Endothelial cell of umbilical vein (primary cell): ENCODE measurements at regions not wholly inside any gene's neighbourhood (a gene's known extent, or its start where the extent isn't known, plus 50 kb on each side); places are given as distances from the start of the nearest gene placed in this dataset.
A peak's percentile ranks its signal among the peaks of the same experiment; 100 is the strongest.

Experiments used
- BruUV-seq: library from RNA; stranded (reverse); fragments of 400-500 nt; replicated peaks from 2 replicates; lab custom pipeline; 2021; lab: Mats Ljungman, UMichigan
- CTCF ChIA-PET: fragments of 300-600, 350-600 bp; sonication (Branson Sonifier 250); formaldehyde crosslinking; loops from one replicate; lab custom pipeline; 2021; ENCODE audit warnings: antibody characterized with exemption, inconsistent platforms; lab: Charles Lee
- POLR2A ChIA-PET: fragments of 300-600, 350-600 bp; sonication (Branson Sonifier 250); formaldehyde crosslinking; loops from one replicate; lab custom pipeline; 2021; ENCODE audit warnings: antibody characterized with exemption, inconsistent platforms; lab: Charles Lee
- DNase-seq: peaks from one replicate; pipeline ENCODE4 v3.0.0-alpha.2; 2011; ENCODE audit warnings: low read depth, low spot score
- FAIRE-seq: peaks from 2 replicates; lab custom pipeline; 2011; peaks lifted over from hg19 to GRCh38; lab: Jason Lieb, UNC
- H2AFZ ChIP-seq: 2 replicates; pipeline ENCODE4 v1.6.0; 2012; ENCODE audit warnings: low read depth, low read length, control low read depth, inconsistent platforms
- H3K27ac ChIP-seq: 2 replicates; pipeline ENCODE4 v1.5.1; 2011; ENCODE audit warnings: low read depth, mild to moderate bottlenecking, control low read depth, low read length, moderate library complexity; ENCODE audit not compliant: insufficient read depth
- H3K27me3 ChIP-seq, 2 experiments: 2 replicates each; pipeline versions ENCODE4 v1.6.0 to v1.6.1; 2011; ENCODE audit warnings: low read length in 2 of 2, mixed read lengths in 1 of 2; ENCODE audit not compliant: control insufficient read depth in 2 of 2, insufficient read depth in 2 of 2
- H3K36me3 ChIP-seq, 2 experiments: 2 replicates in 1 of 2; 3 replicates in 1 of 2; pipeline ENCODE4 v1.5.1; 2011; ENCODE audit warnings: low read length in 2 of 2, mild to moderate bottlenecking in 1 of 2, moderate library complexity in 1 of 2; ENCODE audit not compliant: control insufficient read depth in 2 of 2, insufficient read depth in 2 of 2; ENCODE audit errors: extremely low read depth in 1 of 2
- H3K4me1 ChIP-seq: 3 replicates; pipeline ENCODE4 v1.5.1; 2011; ENCODE audit warnings: mild to moderate bottlenecking, low read length; ENCODE audit not compliant: control insufficient read depth, insufficient read depth; ENCODE audit errors: extremely low read depth
- H3K4me2 ChIP-seq: 2 replicates; pipeline ENCODE4 v1.6.1; 2011; ENCODE audit warnings: low read length, control low read depth, mixed read lengths; ENCODE audit not compliant: insufficient read depth
- H3K4me3 ChIP-seq, 3 experiments: fragments of 200-600 bp in 1 of 3; sonication (generic), shearing (Covaris generic) in 1 of 3; replicated peaks in 1 of 3; 2 replicates each; pipeline ENCODE4 v1.5.1; 2011 to 2016; ENCODE audit warnings: control low read depth in 3 of 3, low read length in 3 of 3, mild to moderate bottlenecking in 2 of 3, inconsistent platforms in 1 of 3, low read depth in 1 of 3, moderate library complexity in 1 of 3; ENCODE audit not compliant: insufficient read depth in 1 of 3
- H3K79me2 ChIP-seq: 2 replicates; pipeline ENCODE4 v1.6.0; 2012; ENCODE audit warnings: low read length, inconsistent platforms; ENCODE audit not compliant: control insufficient read depth, insufficient read depth
- H3K9ac ChIP-seq: replicated peaks from 2 replicates; pipeline ENCODE3; 2011; ENCODE audit warnings: low read length, control low read depth; ENCODE audit not compliant: insufficient read depth; ENCODE audit errors: extremely low read depth
- H3K9me1 ChIP-seq: replicated peaks from 3 replicates; pipeline ENCODE4 v1.6.0; 2011; ENCODE audit warnings: mild to moderate bottlenecking, low read length; ENCODE audit not compliant: control insufficient read depth, insufficient read depth; ENCODE audit errors: extremely low read depth
- H3K9me3 ChIP-seq: replicated peaks from 2 replicates; pipeline ENCODE4 v1.5.1; 2012; ENCODE audit warnings: low read length, inconsistent platforms; ENCODE audit not compliant: control insufficient read depth, insufficient read depth
- H4K20me1 ChIP-seq: replicated peaks from 2 replicates; pipeline ENCODE3; 2011; ENCODE audit warnings: mild to moderate bottlenecking, low read length; ENCODE audit not compliant: control insufficient read depth, insufficient read depth; ENCODE audit errors: extremely low read depth
- CTCF ChIP-seq, 2 donors: IDR thresholded peaks; 1 replicate in 1 of 2; 2 replicates in 1 of 2; pipeline ENCODE4 v1.5.1; 2011; ENCODE audit warnings: low read length in 2 of 2, mild to moderate bottlenecking in 2 of 2, moderate library complexity in 2 of 2, control low read depth in 1 of 2, inconsistent platforms in 1 of 2, low read depth in 1 of 2; ENCODE audit not compliant: insufficient read depth in 1 of 2; ENCODE audit errors: extremely low read depth in 1 of 2
- EZH2 ChIP-seq: IDR thresholded peaks from 2 replicates; pipeline ENCODE4 v1.6.1; 2012; ENCODE audit warnings: borderline replicate concordance, low read depth, mild to moderate bottlenecking, moderate library complexity, low read length, inconsistent platforms; ENCODE audit not compliant: severe bottlenecking
- FOS ChIP-seq: IDR thresholded peaks from 2 replicates; pipeline ENCODE4 v1.6.1; 2011; ENCODE audit warnings: mild to moderate bottlenecking, low read length, moderate library complexity, borderline replicate concordance; ENCODE audit not compliant: insufficient read depth
- GATA2 ChIP-seq: IDR thresholded peaks from 2 replicates; pipeline ENCODE4 v1.7.0; 2011; ENCODE audit warnings: low read depth, mild to moderate bottlenecking, moderate library complexity, mixed read lengths, low read length; ENCODE audit not compliant: insufficient read length, insufficient read depth
- JUN ChIP-seq: IDR thresholded peaks from 2 replicates; pipeline ENCODE4 v1.6.1; 2011; ENCODE audit warnings: borderline replicate concordance, low read depth; ENCODE audit not compliant: insufficient read length, insufficient read depth
- MYC ChIP-seq: IDR thresholded peaks from one replicate; pipeline ENCODE4 v1.6.1; 2011; ENCODE audit warnings: mild to moderate bottlenecking, low read depth, low read length
- POLR2A ChIP-seq: IDR thresholded peaks from 2 replicates; pipeline ENCODE4 v1.6.1; 2012; ENCODE audit warnings: low read depth, mild to moderate bottlenecking, control low read depth, low read length
- POLR2AphosphoS5 ChIP-seq: IDR thresholded peaks from 2 replicates; pipeline ENCODE4 v1.6.1; 2012; ENCODE audit warnings: low read depth, mild to moderate bottlenecking, control low read depth, low read length, moderate library complexity; ENCODE audit not compliant: insufficient read depth
- dilution Hi-C: fragments of 300-500 bp; cut with MboI; formaldehyde crosslinking; loops from one replicate; pipeline ENCODE4 v1.15.0; 2019; ENCODE audit warnings: low sequenced_read_pairs; ENCODE audit not compliant: extremely low pct_ligation_motif_present
- intact Hi-C: fragments of 100-400 bp; cut with micrococcal nuclease; formaldehyde crosslinking; loops from one replicate; pipeline ENCODE4 v1.10.0; 2022
- TF ChIP-seq, protein P1 (sequence below): IDR thresholded peaks from 2 replicates; pipeline ENCODE4 v1.6.1; 2011; ENCODE audit not compliant: insufficient read depth, insufficient read length

- H3K4me1 ChIP-seq, result peaks cover 38% of the 10 kb centered on the region
These were observed 266.1 kb upstream of the SIX2 start for GRCh38 chr2:45275242-45275805.

More at GRCh38 chr2:45275242-45275805, 266.1 kb upstream of the SIX2 start:
- intact Hi-C loops (no loop called here), dilution Hi-C loops (no loop called here)
- Histone ChIP-seq H2AFZ (peak overlapping the region; percentile 58), H3K27me3 (no peaks in the 10 kb centered on the region), H3K36me3 (no peaks in the 10 kb centered on the region), H3K27ac (peak overlapping the region; percentile 34), H3K9ac (peak overlapping the region; percentile 8), H3K4me3 (no peak overlapping the region), H4K20me1 (no peaks in the 10 kb centered on the region), H3K4me2 (no peak overlapping the region), H3K9me1 (no peaks in the 10 kb centered on the region), H3K9me3 (no peaks in the 10 kb centered on the region), H3K79me2 (no peaks in the 10 kb centered on the region)
- no peak for TF ChIP-seq CTCF (IDR thresholded peaks at IDR 0.05; ENCODE audit: extremely low read depth in 1 of 2, insufficient read depth in 1 of 2, low read depth in 1 of 2, low read length in 2 of 2)
- TF ChIP-seq, protein P1, sequence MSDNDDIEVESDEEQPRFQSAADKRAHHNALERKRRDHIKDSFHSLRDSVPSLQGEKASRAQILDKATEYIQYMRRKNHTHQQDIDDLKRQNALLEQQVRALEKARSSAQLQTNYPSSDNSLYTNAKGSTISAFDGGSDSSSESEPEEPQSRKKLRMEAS, result no peak
- TF ChIP-seq FOS, result peak; percentile 44
- TF ChIP-seq POLR2A, result no peak
- no peak for TF ChIP-seq MYC
- TF ChIP-seq EZH2, result no peak
- peak; percentile 54 for TF ChIP-seq JUN
- TF ChIP-seq GATA2, result no peak
- no peak for TF ChIP-seq POLR2AphosphoS5
- BruUV-seq, result no TSS peak
- POLR2A ChIA-PET, result no interaction called here
- DNase-seq (peak; percentile 70), FAIRE-seq (peak; percentile 93)
- CTCF ChIA-PET, result interaction anchor here (4.5 kb wide), 1 partner anchor 12 kb away, joined by 23 read pairs; no protein-coding TSS in a partner anchor
